HEK293T (cell line): ENCODE measurements at regions not wholly inside any gene's neighbourhood (a gene's known extent, or its start where the extent isn't known, plus 50 kb on each side); places are given as distances from the start of the nearest gene placed in this dataset.

Experiments
- FOXM1 ChIP-seq: fragments of 450-650 bp; IDR thresholded peaks from 2 replicates; pipeline ENCODE4 v1.6.1; 2017; ENCODE audit warnings: mild to moderate bottlenecking, borderline replicate concordance
- SP1 ChIP-seq: fragments of 450-650 bp; IDR thresholded peaks from 2 replicates; pipeline ENCODE4 v1.6.1; 2017
- SUZ12 ChIP-seq: fragments of 450-650 bp; IDR thresholded peaks from 2 replicates; pipeline ENCODE4 v1.6.1; 2016; ENCODE audit warnings: mild to moderate bottlenecking

GRCh38 chr15:70274908-70275307, 177.2 kb upstream of the TLE3 start:
- TF ChIP-seq SP1 = no peak
- TF ChIP-seq SUZ12 = no peak
- no peak for TF ChIP-seq FOXM1
